ENCODE measurements at regions not wholly inside any gene's neighbourhood (a gene's known extent, or its start where the extent isn't known, plus 50 kb on each side); places are given as distances from the start of the nearest gene placed in this dataset.

DNA sequence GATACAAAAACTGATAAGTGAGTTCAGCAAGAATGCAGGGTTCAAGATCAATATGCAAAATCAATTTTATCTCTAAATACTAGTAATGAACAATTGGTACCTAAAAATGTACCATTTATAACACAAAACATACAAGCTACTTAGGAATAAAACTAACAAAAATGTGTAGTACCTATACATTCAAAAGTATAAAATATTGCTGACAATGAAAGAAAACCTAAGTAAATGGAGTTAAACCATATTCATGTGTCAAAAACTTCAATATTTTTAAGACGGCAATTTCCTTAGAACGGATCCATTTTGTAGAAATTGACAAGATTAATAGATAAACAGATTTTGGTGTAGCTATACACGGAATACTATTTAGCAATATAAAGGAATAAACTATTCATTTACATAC, 343.1 kb upstream of the CCDC54 start:
- ATAC-seq (no peak), DNase-seq (no peak)
- H3K36me3 ChIP-seq, result no peaks in the 10 kb centered on the region
- no peaks in the 10 kb centered on the region for H3K27me3 ChIP-seq (ENCODE audit: low read depth)
- intact Hi-C loops (cut with DNase I), result no loop called here
- no peak overlapping the region for H3K27ac ChIP-seq
- H3K4me3 ChIP-seq, result no peak overlapping the region
- TF ChIP-seq, protein P1, sequence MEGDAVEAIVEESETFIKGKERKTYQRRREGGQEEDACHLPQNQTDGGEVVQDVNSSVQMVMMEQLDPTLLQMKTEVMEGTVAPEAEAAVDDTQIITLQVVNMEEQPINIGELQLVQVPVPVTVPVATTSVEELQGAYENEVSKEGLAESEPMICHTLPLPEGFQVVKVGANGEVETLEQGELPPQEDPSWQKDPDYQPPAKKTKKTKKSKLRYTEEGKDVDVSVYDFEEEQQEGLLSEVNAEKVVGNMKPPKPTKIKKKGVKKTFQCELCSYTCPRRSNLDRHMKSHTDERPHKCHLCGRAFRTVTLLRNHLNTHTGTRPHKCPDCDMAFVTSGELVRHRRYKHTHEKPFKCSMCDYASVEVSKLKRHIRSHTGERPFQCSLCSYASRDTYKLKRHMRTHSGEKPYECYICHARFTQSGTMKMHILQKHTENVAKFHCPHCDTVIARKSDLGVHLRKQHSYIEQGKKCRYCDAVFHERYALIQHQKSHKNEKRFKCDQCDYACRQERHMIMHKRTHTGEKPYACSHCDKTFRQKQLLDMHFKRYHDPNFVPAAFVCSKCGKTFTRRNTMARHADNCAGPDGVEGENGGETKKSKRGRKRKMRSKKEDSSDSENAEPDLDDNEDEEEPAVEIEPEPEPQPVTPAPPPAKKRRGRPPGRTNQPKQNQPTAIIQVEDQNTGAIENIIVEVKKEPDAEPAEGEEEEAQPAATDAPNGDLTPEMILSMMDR (IDR thresholded peaks at IDR 0.05), result no peak
- H3K4me1 ChIP-seq, result no peaks in the 10 kb centered on the region
- peaks cover 11% of the 10 kb centered on the region for H3K9me3 ChIP-seq

- no peak overlapping the region for H3K4me3 ChIP-seq
- ATAC-seq, result no peak
- TF ChIP-seq, protein P1 (IDR thresholded peaks at IDR 0.05), result no peak
- intact Hi-C loops (cut with DNase I), result no loop called here
- H3K9me3 ChIP-seq, result peaks cover 11% of the 10 kb centered on the region
- no peak for DNase-seq
- H3K27ac ChIP-seq, result no peak overlapping the region
- no peaks in the 10 kb centered on the region for H3K27me3 ChIP-seq (ENCODE audit: low read depth)
- H3K4me1 ChIP-seq, result no peaks in the 10 kb centered on the region
- no peaks in the 10 kb centered on the region for H3K36me3 ChIP-seq
Measured at GRCh38 chr3:107035176-107035575, 342.1 kb upstream of the CCDC54 start.

DNA sequence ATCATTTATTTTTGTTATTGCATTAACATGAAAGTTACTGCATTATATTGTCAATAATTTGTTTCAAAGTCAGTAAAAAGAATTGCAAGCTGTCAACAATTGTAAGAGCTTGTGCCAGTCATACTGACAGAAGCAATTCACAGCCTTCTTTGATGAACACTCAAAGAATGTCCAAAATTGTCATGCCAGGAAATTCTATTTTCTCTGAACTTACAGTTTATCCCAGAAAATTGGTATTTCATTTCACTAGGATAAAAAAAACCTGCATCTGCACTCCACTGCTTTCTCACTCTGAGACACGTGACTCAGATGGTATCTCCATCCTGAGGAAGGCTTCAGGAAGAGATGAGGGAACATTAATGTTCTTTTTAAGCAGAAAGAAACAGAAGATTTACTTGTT, 332.6 kb upstream of the CCDC54 start:
- no peak for DNase-seq
- no peak overlapping the region for H3K27ac ChIP-seq

DNA sequence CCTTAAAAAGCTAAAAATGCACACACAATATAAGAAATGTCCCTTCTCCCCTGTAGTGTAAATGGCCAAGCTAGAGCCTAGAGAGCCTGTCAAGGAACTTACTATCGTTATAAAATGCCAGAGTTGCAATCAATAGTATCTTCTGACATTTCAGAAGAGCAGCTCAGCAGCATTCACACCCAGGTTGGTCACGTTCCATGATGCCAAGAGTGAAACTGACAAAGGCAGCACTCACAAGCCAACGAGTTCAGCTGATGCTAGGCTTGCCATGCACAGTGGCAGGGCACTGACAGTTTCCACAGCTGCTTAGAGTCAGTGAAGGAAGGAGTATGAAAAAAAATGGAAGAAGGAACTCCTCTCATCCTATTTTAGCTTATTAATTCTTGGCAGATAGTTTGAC, 331.4 kb upstream of the CCDC54 start:
- ATAC-seq, result no peak
- no peak overlapping the region for H3K27ac ChIP-seq
- H3K4me3 ChIP-seq, result no peak overlapping the region
- TF ChIP-seq, protein P1 (IDR thresholded peaks at IDR 0.05), result no peak
- H3K36me3 ChIP-seq, result no peaks in the 10 kb centered on the region
- DNase-seq, result no peak
- no peaks in the 10 kb centered on the region for H3K9me3 ChIP-seq
- intact Hi-C loops (cut with DNase I), result no loop called here
- H3K4me1 ChIP-seq, result no peaks in the 10 kb centered on the region
- no peaks in the 10 kb centered on the region for H3K27me3 ChIP-seq (ENCODE audit: low read depth)

More for the DNA sequence above, 332.6 kb upstream of the CCDC54 start:
- TF ChIP-seq, protein P1 (IDR thresholded peaks at IDR 0.05), result no peak
- Histone ChIP-seq H3K27me3 (ENCODE audit: low read depth) (no peaks in the 10 kb centered on the region), H3K9me3 (no peaks in the 10 kb centered on the region), H3K36me3 (no peaks in the 10 kb centered on the region), H3K4me1 (no peaks in the 10 kb centered on the region), H3K4me3 (no peak overlapping the region)
- intact Hi-C loops (cut with DNase I), result no loop called here
- ATAC-seq, result no peak

- TF ChIP-seq, protein P1 (IDR thresholded peaks at IDR 0.05), result no peak
- DNase-seq (no peak), ATAC-seq (no peak)
- Histone ChIP-seq H3K27ac (no peak overlapping the region), H3K4me3 (no peak overlapping the region), H3K36me3 (no peaks in the 10 kb centered on the region), H3K27me3 (ENCODE audit: low read depth) (no peaks in the 10 kb centered on the region), H3K4me1 (no peaks in the 10 kb centered on the region), H3K9me3 (no peaks in the 10 kb centered on the region)
- intact Hi-C loops (cut with DNase I), result no loop called here
Measured at GRCh38 chr3:107055181-107055942, 321.9 kb upstream of the CCDC54 start.

Data from lower lobe of right lung (tissue), 2 donors.